CD14-positive monocyte (primary cell): ENCODE measurements at regions not wholly inside any gene's neighbourhood (a gene's known extent, or its start where the extent isn't known, plus 50 kb on each side); places are given as distances from the start of the nearest gene placed in this dataset.

ENCODE experiments used
- DNase-seq, 3 donors: peaks; one replicate each; pipeline ENCODE4 v3.0.0-alpha.2; 2011 to 2022
- H2AFZ ChIP-seq: 2 replicates; pipeline ENCODE4 v1.6.0; 2012; ENCODE audit warnings: mild to moderate bottlenecking, low read depth, low read length, inconsistent platforms; ENCODE audit not compliant: insufficient read depth, poor library complexity, severe bottlenecking
- H3K27ac ChIP-seq, 2 donors: 1 replicate in 1 of 2; 2 replicates in 1 of 2; pipeline ENCODE4 v1.5.1; 2012 to 2013; ENCODE audit warnings: low read length in 2 of 2, control low read depth in 1 of 2, inconsistent platforms in 1 of 2, low read depth in 1 of 2, mild to moderate bottlenecking in 1 of 2
- H3K27me3 ChIP-seq, 2 donors: one replicate each; pipeline versions ENCODE4 v1.6.0 to v1.6.1; 2011 to 2013; ENCODE audit warnings: low read length in 2 of 2; ENCODE audit not compliant: control insufficient read depth in 2 of 2, insufficient read depth in 2 of 2
- H3K36me3 ChIP-seq, 2 donors: replicated peaks in 1 of 2; 1 replicate in 1 of 2; 2 replicates in 1 of 2; pipeline versions ENCODE4 v1.5.1 to v1.6.1; 2012 to 2013; ENCODE audit warnings: low read length in 2 of 2, control low read depth in 1 of 2, inconsistent platforms in 1 of 2, mild to moderate bottlenecking in 1 of 2; ENCODE audit not compliant: insufficient read depth in 2 of 2, control insufficient read depth in 1 of 2
- H3K4me1 ChIP-seq, 2 donors: 1 replicate in 1 of 2; 2 replicates in 1 of 2; pipeline versions ENCODE4 v1.5.1 to v1.6.1; 2012 to 2013; ENCODE audit warnings: low read length in 2 of 2, control low read depth in 1 of 2, inconsistent platforms in 1 of 2, mild to moderate bottlenecking in 1 of 2, moderate library complexity in 1 of 2; ENCODE audit not compliant: insufficient read depth in 2 of 2, control insufficient read depth in 1 of 2
- H3K4me2 ChIP-seq: replicated peaks from 2 replicates; pipeline ENCODE3; 2012; ENCODE audit warnings: low read length, moderate library complexity, mild to moderate bottlenecking; ENCODE audit not compliant: poor library complexity, severe bottlenecking; ENCODE audit errors: extremely low read depth
- H3K4me3 ChIP-seq, 3 experiments: fragments of 200-600 bp in 1 of 3; sonication (generic) in 1 of 3; replicated peaks in 1 of 3; 1 replicate in 2 of 3; 2 replicates in 1 of 3; pipeline ENCODE4 v1.5.1; 2011 to 2013; ENCODE audit warnings: low read length in 3 of 3, mild to moderate bottlenecking in 3 of 3, control low read depth in 2 of 3, low read depth in 2 of 3, inconsistent platforms in 1 of 3, moderate library complexity in 1 of 3
- H3K79me2 ChIP-seq: 2 replicates; pipeline ENCODE4 v1.6.0; 2012; ENCODE audit warnings: mild to moderate bottlenecking, control low read depth, inconsistent platforms, low read length, moderate library complexity; ENCODE audit not compliant: insufficient read depth
- H3K9ac ChIP-seq: 2 replicates; pipeline ENCODE4 v1.6.0; 2017; ENCODE audit warnings: low read length, mild to moderate bottlenecking; ENCODE audit not compliant: insufficient read depth, poor library complexity, severe bottlenecking
- H3K9me3 ChIP-seq, 2 donors: replicated peaks in 1 of 2; 1 replicate in 1 of 2; 2 replicates in 1 of 2; pipeline versions ENCODE4 v1.5.1 to v1.6.1; 2012 to 2013; ENCODE audit warnings: low read length in 2 of 2, control low read depth in 1 of 2; ENCODE audit not compliant: control insufficient read depth in 1 of 2, insufficient read depth in 1 of 2
- H4K20me1 ChIP-seq: 2 replicates; pipeline ENCODE4 v1.6.0; 2012; ENCODE audit warnings: mild to moderate bottlenecking, low read length, control low read depth, moderate library complexity; ENCODE audit not compliant: insufficient read depth
- H3K27ac Mint-ChIP-seq, 7 donors: one replicate each; pipeline ENCODE4 v1.8.0; 2020; ENCODE audit warnings: mild to moderate bottlenecking in 7 of 7, mixed read lengths in 7 of 7, moderate library complexity in 6 of 7, inconsistent platforms in 2 of 7
- H3K27me3 Mint-ChIP-seq, 3 donors: one replicate each; pipeline ENCODE4 v1.8.0; 2021 to 2022; ENCODE audit warnings: low read depth in 3 of 3, mild to moderate bottlenecking in 3 of 3, mixed read lengths in 3 of 3, moderate library complexity in 3 of 3, inconsistent platforms in 1 of 3
- H3K36me3 Mint-ChIP-seq, 2 donors: one replicate each; pipeline ENCODE4 v1.8.0; 2020; ENCODE audit warnings: mixed read lengths in 2 of 2, inconsistent platforms in 1 of 2, mild to moderate bottlenecking in 1 of 2
- H3K4me1 Mint-ChIP-seq: one replicate; pipeline ENCODE4 v1.8.0; 2020; ENCODE audit warnings: mild to moderate bottlenecking, mixed read lengths
- H3K4me3 Mint-ChIP-seq, 2 donors: one replicate each; pipeline ENCODE4 v1.8.0; 2020; ENCODE audit warnings: mild to moderate bottlenecking in 2 of 2, mixed read lengths in 2 of 2, moderate library complexity in 1 of 2
- H3K9me3 Mint-ChIP-seq, 7 donors: one replicate each; pipeline ENCODE4 v1.8.0; 2020 to 2022; ENCODE audit warnings: mixed read lengths in 7 of 7, mild to moderate bottlenecking in 6 of 7, moderate library complexity in 6 of 7, inconsistent platforms in 2 of 7
- CTCF ChIP-seq: fragments of 200-600 bp; IDR thresholded peaks from one replicate; pipeline ENCODE4 v1.8.0; 2022; ENCODE audit warnings: antibody characterized with exemption, mild to moderate bottlenecking
- WGBS: methylation state at CpG from one replicate; pipeline ENCODE4 v1.1.5; 2013; ENCODE audit warnings: missing lambda C conversion rate; ENCODE audit not compliant: insufficient coverage; 5-methylcytosine and 5-hydroxymethylcytosine counted together
- intact Hi-C, 2 donors: fragments of 100-400 bp; cut with micrococcal nuclease; formaldehyde crosslinking; loops; one replicate each; pipeline versions ENCODE4 v1.15.0 to v1.15.1; 2023

- H3K9me3 Mint-ChIP-seq, result peaks cover 0 to 5% (median 1%) of the 10 kb centered on the region in 7 donors
- peaks cover 0 to 2% (median 0%) of the 10 kb centered on the region in 3 donors for H3K27me3 Mint-ChIP-seq
- Histone ChIP-seq H3K4me1 (no peaks in the 10 kb centered on the region), H3K27ac (no peak overlapping the region), H3K79me2 (no peaks in the 10 kb centered on the region), H3K4me3 (no peak overlapping the region), H4K20me1 (no peaks in the 10 kb centered on the region), H3K9me3 (no peaks in the 10 kb centered on the region), H3K27me3 (no peaks in the 10 kb centered on the region), H3K36me3 (no peaks in the 10 kb centered on the region), H2AFZ (no peak overlapping the region), H3K9ac (no peak overlapping the region), H3K4me2 (no peak overlapping the region)
- H3K27ac Mint-ChIP-seq, result peak overlapping the region in 1 of 7 donors; percentile 26
- no peak for DNase-seq
- no peak for TF ChIP-seq CTCF
- H3K4me1 Mint-ChIP-seq, result no peaks in the 10 kb centered on the region
- H3K4me3 Mint-ChIP-seq, result no peak overlapping the region
- intact Hi-C loops, result no loop called here
- H3K36me3 Mint-ChIP-seq, result no peaks in the 10 kb centered on the region
- WGBS, result 88% methylated on average over 1 of the region's 1 CpG
These were observed 283.7 kb downstream of the SUCLG1 start for GRCh38 chr2:84175340-84175739.

- H3K9me3 Mint-ChIP-seq, result peaks cover 0 to 11% (median 5%) of the 10 kb centered on the region in 7 donors
- H3K4me3 Mint-ChIP-seq, result no peak overlapping the region
- Histone ChIP-seq H3K9ac (no peak overlapping the region), H3K4me3 (no peak overlapping the region), H3K27me3 (no peaks in the 10 kb centered on the region), H3K4me2 (no peak overlapping the region), H3K27ac (no peak overlapping the region), H3K9me3 (peaks cover 0 to 7% of the 10 kb centered on the region in 2 donors), H3K36me3 (no peaks in the 10 kb centered on the region), H3K79me2 (no peaks in the 10 kb centered on the region), H4K20me1 (no peaks in the 10 kb centered on the region), H2AFZ (no peak overlapping the region), H3K4me1 (no peaks in the 10 kb centered on the region)
- H3K4me1 Mint-ChIP-seq, result no peaks in the 10 kb centered on the region
- DNase-seq, result no peak
- no peak overlapping the region for H3K27ac Mint-ChIP-seq
- no peaks in the 10 kb centered on the region for H3K36me3 Mint-ChIP-seq
- no CpG with 5 or more reads among the region's 1 CpG for WGBS
- TF ChIP-seq CTCF, result no peak
- intact Hi-C loops, result no loop called here
- H3K27me3 Mint-ChIP-seq, result peaks cover 0 to 2% (median 0%) of the 10 kb centered on the region in 3 donors
These were observed 286.0 kb downstream of the SUCLG1 start for GRCh38 chr2:84173041-84173440.
